Fibroblast of pulmonary artery (primary cell): ENCODE measurements at regions not wholly inside any gene's neighbourhood (a gene's known extent, or its start where the extent isn't known, plus 50 kb on each side); places are given as distances from the start of the nearest gene placed in this dataset.

ENCODE experiments used
- DNase-seq: peaks from one replicate; pipeline ENCODE4 v3.0.0-alpha.2; 2010; ENCODE audit warnings: low read depth
- H3K4me3 ChIP-seq: replicated peaks from 2 replicates; pipeline ENCODE4 v1.5.1; 2011; ENCODE audit warnings: low read depth, mild to moderate bottlenecking, control low read depth, low read length, moderate library complexity
- TF ChIP-seq, protein P1 (sequence below): IDR thresholded peaks from 2 replicates; pipeline ENCODE4 v1.5.1; 2011; ENCODE audit warnings: mild to moderate bottlenecking, control low read depth, low read length, inconsistent platforms; ENCODE audit errors: missing control alignments

DNA sequence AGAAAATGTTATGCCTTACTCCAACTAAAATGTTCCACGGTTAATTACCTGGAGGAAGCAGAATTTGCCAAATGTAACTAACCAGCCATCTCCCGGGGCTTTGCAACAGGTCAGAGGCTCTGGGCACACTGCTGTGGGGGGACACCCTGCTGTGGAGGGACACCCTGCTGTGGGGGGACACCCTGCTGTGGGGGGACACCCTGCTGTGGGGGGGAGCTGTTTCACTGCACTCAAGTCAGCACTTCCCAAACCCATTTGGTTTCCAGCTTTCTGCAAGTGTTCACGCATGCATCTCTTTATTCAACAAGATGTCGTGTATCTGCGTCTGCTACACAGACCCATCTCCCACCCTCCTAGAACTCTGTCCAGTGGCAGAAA is 239.5 kb downstream of the C16orf95 start:
- H3K4me3 ChIP-seq: no peak overlapping the region
- TF ChIP-seq, protein P1, sequence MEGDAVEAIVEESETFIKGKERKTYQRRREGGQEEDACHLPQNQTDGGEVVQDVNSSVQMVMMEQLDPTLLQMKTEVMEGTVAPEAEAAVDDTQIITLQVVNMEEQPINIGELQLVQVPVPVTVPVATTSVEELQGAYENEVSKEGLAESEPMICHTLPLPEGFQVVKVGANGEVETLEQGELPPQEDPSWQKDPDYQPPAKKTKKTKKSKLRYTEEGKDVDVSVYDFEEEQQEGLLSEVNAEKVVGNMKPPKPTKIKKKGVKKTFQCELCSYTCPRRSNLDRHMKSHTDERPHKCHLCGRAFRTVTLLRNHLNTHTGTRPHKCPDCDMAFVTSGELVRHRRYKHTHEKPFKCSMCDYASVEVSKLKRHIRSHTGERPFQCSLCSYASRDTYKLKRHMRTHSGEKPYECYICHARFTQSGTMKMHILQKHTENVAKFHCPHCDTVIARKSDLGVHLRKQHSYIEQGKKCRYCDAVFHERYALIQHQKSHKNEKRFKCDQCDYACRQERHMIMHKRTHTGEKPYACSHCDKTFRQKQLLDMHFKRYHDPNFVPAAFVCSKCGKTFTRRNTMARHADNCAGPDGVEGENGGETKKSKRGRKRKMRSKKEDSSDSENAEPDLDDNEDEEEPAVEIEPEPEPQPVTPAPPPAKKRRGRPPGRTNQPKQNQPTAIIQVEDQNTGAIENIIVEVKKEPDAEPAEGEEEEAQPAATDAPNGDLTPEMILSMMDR: no peak
- DNase-seq: no peak

DNA sequence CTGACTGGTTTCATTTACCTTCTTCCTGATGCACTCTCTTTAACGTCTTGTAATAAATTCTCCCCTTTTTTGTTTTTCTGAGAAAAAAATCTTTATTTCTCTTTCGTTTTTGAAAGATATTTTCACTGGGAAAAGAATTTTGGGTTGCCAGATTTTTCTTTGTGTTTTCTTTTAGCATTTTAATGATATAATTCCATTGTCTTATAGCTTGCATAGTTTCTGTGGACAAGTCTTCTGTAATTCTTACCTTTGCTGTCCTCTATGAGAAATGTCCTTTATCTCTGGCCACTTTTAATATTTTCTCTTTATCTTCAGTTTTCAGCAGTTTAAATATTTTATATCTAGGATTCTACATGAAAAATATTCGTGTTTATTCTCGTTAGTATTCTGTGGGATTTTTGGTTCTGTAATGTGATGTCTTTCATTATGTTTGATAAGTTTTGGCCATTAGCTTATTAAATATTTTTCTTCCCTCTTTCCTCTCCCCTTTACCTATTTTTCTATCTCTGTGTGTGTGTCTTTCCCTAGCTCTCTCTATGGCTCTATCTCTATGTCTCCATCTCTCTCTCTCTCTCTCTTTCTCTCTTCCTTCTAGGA is 236.5 kb downstream of the C16orf95 start:
- no peak overlapping the region for H3K4me3 ChIP-seq
- TF ChIP-seq, protein P1: no peak
- DNase-seq: no peak

DNA sequence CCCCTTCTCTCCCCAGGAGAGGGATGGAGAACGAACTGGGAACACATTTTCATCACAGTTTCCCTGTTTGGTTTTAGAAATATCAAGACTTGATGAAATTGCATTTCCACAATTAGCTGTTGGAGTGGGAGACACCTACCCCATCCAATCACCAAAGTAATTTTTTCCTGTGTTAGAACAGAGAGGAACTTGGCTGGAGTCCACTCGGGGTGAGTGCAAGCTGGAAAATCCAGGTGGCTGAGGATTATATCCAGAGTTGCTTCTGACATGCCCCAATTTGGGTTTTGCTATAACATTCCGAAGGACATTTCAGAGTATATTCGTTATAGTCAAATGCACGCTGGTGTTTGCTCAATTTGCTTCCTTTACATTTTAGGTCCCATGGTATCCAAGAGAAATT is 231.8 kb downstream of the C16orf95 start:
- TF ChIP-seq, protein P1: no peak
- no peak for DNase-seq
- no peak overlapping the region for H3K4me3 ChIP-seq

DNA sequence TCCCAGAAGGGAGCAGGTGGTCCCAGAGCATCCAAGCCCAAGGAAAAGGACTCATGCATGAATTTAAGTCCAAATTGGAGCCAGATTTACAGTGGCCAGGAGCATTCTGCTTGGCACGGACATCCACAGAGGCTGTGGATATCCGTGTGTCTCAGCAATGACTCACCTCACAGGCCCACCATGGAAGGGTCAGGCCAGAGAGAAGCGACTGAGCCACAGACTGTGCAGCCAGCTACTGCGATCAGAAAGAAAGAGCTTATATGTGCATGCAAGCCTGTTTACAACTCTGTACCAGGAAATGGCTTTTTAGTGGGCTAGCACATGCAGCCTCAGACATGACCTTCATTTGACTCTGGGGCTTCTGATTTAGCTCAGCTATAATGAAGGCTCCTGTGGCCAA is 231.0 kb downstream of the C16orf95 start:
- no peak for DNase-seq
- no peak overlapping the region for H3K4me3 ChIP-seq
- TF ChIP-seq, protein P1: no peak

DNA sequence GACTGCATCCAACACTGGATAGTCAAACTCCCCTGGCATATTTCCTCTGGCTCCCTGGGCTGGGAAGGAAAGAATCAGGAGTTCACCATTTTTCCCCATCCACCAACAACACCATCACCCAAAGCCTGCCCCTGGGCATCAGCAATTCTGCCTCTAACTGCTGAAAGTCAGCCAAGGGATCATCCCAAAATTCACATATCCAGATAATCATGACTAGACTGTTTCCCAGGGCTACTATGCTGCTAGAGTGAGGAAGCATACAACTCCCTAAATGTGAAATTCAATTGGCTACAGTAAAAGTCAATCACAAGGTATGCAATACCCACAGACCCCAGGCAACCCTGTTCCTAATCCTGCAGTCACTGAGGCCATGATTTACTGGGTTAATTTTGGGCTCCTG is 230.6 kb downstream of the C16orf95 start:
- TF ChIP-seq, protein P1: no peak
- no peak overlapping the region for H3K4me3 ChIP-seq
- peak; percentile 7 for DNase-seq

DNA sequence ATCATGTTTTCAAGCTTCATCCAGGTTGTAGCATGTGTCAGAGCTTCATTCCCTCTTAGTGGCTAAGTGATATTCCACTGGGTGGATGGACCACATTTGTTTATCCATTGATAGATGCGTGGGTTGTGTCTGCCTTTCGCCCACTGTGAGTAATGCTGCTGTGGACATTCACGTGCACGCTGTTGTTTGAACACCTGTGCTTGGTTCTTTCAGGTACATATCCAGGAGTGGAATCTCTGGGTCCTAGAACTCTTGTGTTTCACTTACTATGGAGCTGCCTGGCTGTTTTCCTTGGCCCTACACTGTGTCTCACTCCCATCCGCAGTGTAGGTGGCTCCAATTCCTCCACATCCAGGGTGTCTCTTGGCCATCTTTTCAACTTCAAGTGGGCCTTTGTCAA is 224.2 kb downstream of the C16orf95 start:
- DNase-seq: no peak
- TF ChIP-seq, protein P1: no peak
- no peak overlapping the region for H3K4me3 ChIP-seq

DNA sequence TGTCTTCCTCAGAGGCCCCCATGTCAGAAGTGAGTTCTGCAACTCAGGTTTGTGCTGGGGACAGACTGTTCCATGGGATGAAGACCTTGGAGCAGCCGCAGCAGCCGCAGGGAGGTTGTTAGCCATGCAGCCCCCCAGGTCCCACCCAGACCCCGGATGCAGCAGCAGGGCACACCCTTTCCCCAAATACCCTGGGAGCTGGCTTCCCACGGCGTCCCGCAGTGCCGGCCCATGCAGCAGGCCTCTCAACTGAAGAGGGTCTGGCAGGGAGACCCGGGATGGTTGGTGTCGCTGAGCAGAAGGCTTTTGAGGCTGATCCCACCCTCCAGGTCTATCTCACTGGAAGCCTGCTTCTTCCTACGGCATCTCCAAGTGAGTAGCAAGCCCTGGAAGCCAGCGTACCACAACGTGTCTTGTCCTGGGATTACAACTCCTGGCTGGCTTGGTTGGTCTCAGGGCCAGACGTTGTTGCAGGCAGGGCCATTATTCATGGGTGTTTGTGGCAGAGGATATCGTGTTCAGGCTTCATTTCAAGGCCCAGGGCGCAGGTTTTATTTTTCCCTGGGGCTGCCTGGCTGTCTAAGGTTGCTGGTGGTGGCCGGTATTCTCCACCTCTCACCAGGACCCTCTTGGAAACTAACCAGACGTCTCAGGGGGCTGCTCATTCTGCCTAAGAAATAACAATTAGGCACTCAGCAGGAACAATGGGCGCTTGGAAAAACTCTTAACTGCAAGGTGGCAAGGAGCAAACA is 223.2 kb downstream of the C16orf95 start:
- H3K4me3 ChIP-seq: no peak overlapping the region
- no peak for DNase-seq
- TF ChIP-seq, protein P1: no peak
